Activated T-helper 2 cell treated with anti-CD3 and anti-CD28 coated beads, Interferon-gamma antibody, Interleukin-2, Interleukin-4, amounts not matched to agents 10 μg/mL and 5 μg/mL and 100 μg/mL, durations not matched to agents 14 hours and 24 hours and 36 hours (primary cell): ENCODE measurements at regions not wholly inside any gene's neighbourhood (a gene's known extent, or its start where the extent isn't known, plus 50 kb on each side); places are given as distances from the start of the nearest gene placed in this dataset.
A peak's percentile ranks its signal among the peaks of the same experiment; 100 is the strongest.
"Not testable (repeated sequence)": the region's sequence is repeated elsewhere in the genome, so short reads cannot be mapped to it uniquely, and the experiment has no call there.

Experiments used
- DNase-seq: peaks from one replicate; pipeline ENCODE4 v3.0.0; 2021; ENCODE audit warnings: low spot score
- H3K27ac Mint-ChIP-seq: one replicate; pipeline ENCODE4 v1.8.0; 2021; ENCODE audit warnings: mixed read lengths
- H3K27me3 Mint-ChIP-seq: one replicate; pipeline ENCODE4 v1.8.0; 2021; ENCODE audit warnings: low read depth, mixed read lengths
- H3K36me3 Mint-ChIP-seq: one replicate; pipeline ENCODE4 v1.8.0; 2021; ENCODE audit warnings: low read depth, mixed read lengths
- H3K4me1 Mint-ChIP-seq: one replicate; pipeline ENCODE4 v1.8.0; 2021; ENCODE audit warnings: low read depth, mixed read lengths
- H3K4me3 Mint-ChIP-seq: one replicate; pipeline ENCODE4 v1.8.0; 2021; ENCODE audit warnings: low read depth, mild to moderate bottlenecking, moderate library complexity, mixed read lengths
- H3K9me3 Mint-ChIP-seq: one replicate; pipeline ENCODE4 v1.8.0; 2021; ENCODE audit warnings: mixed read lengths
- intact Hi-C: fragments of 100-400 bp; cut with micrococcal nuclease; formaldehyde crosslinking; loops from one replicate; pipeline ENCODE4 v1.15.1; 2023

GRCh38 chr12:89194683-89195082 lies 157.6 kb downstream of the DUSP6 start:
- intact Hi-C loops = no loop called here
- H3K36me3 Mint-ChIP-seq = peaks cover 19% of the 10 kb centered on the region
- DNase-seq = no peak
- H3K9me3 Mint-ChIP-seq = peaks cover 29% of the 10 kb centered on the region
- H3K27me3 Mint-ChIP-seq = no peaks in the 10 kb centered on the region
- peaks cover 7% of the 10 kb centered on the region for H3K4me1 Mint-ChIP-seq
- H3K4me3 Mint-ChIP-seq = no peak overlapping the region
- H3K27ac Mint-ChIP-seq = no peak overlapping the region

GRCh38 chr12:89192429-89192828 lies 159.9 kb downstream of the DUSP6 start:
- Mint-ChIP-seq H3K27ac (no peak overlapping the region), H3K36me3 (peaks cover 36% of the 10 kb centered on the region), H3K4me3 (no peak overlapping the region), H3K4me1 (peaks cover 1% of the 10 kb centered on the region), H3K27me3 (no peaks in the 10 kb centered on the region), H3K9me3 (peaks cover 43% of the 10 kb centered on the region)
- intact Hi-C loops = no loop called here
- DNase-seq = no peak

GRCh38 chr12:89191597-89191996 lies 160.7 kb downstream of the DUSP6 start:
- Mint-ChIP-seq H3K9me3 (peaks cover 43% of the 10 kb centered on the region), H3K36me3 (peaks cover 40% of the 10 kb centered on the region)
- intact Hi-C loops, H3K27me3 Mint-ChIP-seq, DNase-seq, H3K27ac Mint-ChIP-seq, H3K4me1 Mint-ChIP-seq, H3K4me3 Mint-ChIP-seq: not testable (repeated sequence)

- Mint-ChIP-seq H3K36me3 (peaks cover 53% of the 10 kb centered on the region), H3K27ac (no peak overlapping the region), H3K9me3 (peaks cover 49% of the 10 kb centered on the region), H3K4me1 (peaks cover 22% of the 10 kb centered on the region), H3K4me3 (no peak overlapping the region), H3K27me3 (no peaks in the 10 kb centered on the region)
- DNase-seq = no peak
- intact Hi-C loops = no loop called here
These were observed 162.9 kb downstream of the DUSP6 start for GRCh38 chr12:89189448-89189847.

- H3K9me3 Mint-ChIP-seq = peaks cover 55% of the 10 kb centered on the region
- no peaks in the 10 kb centered on the region for H3K27me3 Mint-ChIP-seq
- no peak overlapping the region for H3K27ac Mint-ChIP-seq
- DNase-seq = no peak
- H3K4me3 Mint-ChIP-seq = no peak overlapping the region
- peaks cover 34% of the 10 kb centered on the region for H3K4me1 Mint-ChIP-seq
- peaks cover 64% of the 10 kb centered on the region for H3K36me3 Mint-ChIP-seq
- intact Hi-C loops = no loop called here
These were observed 164.8 kb downstream of the DUSP6 start for GRCh38 chr12:89187507-89187906.

GRCh38 chr12:89185889-89186288 lies 166.4 kb downstream of the DUSP6 start:
- Mint-ChIP-seq H3K36me3 (peaks cover 57% of the 10 kb centered on the region), H3K9me3 (peaks cover 45% of the 10 kb centered on the region), H3K4me1 (peaks cover 47% of the 10 kb centered on the region), H3K4me3 (no peak overlapping the region), H3K27me3 (no peaks in the 10 kb centered on the region), H3K27ac (peak overlapping the region; percentile 43)
- intact Hi-C loops = no loop called here
- DNase-seq = no peak

- no peak for DNase-seq
- Mint-ChIP-seq H3K9me3 (peaks cover 37% of the 10 kb centered on the region), H3K4me3 (no peak overlapping the region), H3K27ac (no peak overlapping the region), H3K4me1 (peaks cover 54% of the 10 kb centered on the region), H3K27me3 (no peaks in the 10 kb centered on the region), H3K36me3 (peaks cover 51% of the 10 kb centered on the region)
- intact Hi-C loops = no loop called here
These were observed 167.1 kb downstream of the DUSP6 start for GRCh38 chr12:89185181-89185580.

- no peaks in the 10 kb centered on the region for H3K27me3 Mint-ChIP-seq
- peaks cover 28% of the 10 kb centered on the region for H3K9me3 Mint-ChIP-seq
- peaks cover 62% of the 10 kb centered on the region for H3K4me1 Mint-ChIP-seq
- H3K27ac Mint-ChIP-seq = peak overlapping the region; percentile 29
- no peak for DNase-seq
- peaks cover 43% of the 10 kb centered on the region for H3K36me3 Mint-ChIP-seq
- intact Hi-C loops = no loop called here
- no peak overlapping the region for H3K4me3 Mint-ChIP-seq
These were observed 168.3 kb downstream of the DUSP6 start for GRCh38 chr12:89183985-89184435.

- peak overlapping the region; percentile 54 for H3K4me3 Mint-ChIP-seq
- peak overlapping the region; percentile 86 for H3K27ac Mint-ChIP-seq
- intact Hi-C loops = loop anchor here (1.0 to 2.0 kb wide), 7 partner anchors 19 to 883 kb away; partner anchors contain the start of gene DUSP6
- H3K4me1 Mint-ChIP-seq = peaks cover 81% of the 10 kb centered on the region
- no peak for DNase-seq
- no peaks in the 10 kb centered on the region for H3K27me3 Mint-ChIP-seq
- H3K9me3 Mint-ChIP-seq = peaks cover 11% of the 10 kb centered on the region
- H3K36me3 Mint-ChIP-seq = peaks cover 41% of the 10 kb centered on the region
These were observed 170.9 kb downstream of the DUSP6 start for GRCh38 chr12:89181271-89181920.

- intact Hi-C loops = loop anchor here (1.0 to 2.0 kb wide), 2 partner anchors 210 to 882 kb away; no protein-coding TSS in a partner anchor
- Mint-ChIP-seq H3K4me1 (peaks cover 72% of the 10 kb centered on the region), H3K36me3 (peaks cover 39% of the 10 kb centered on the region), H3K27ac (peak overlapping the region; percentile 86), H3K4me3 (peak overlapping the region; percentile 50), H3K9me3 (peaks cover 7% of the 10 kb centered on the region), H3K27me3 (no peaks in the 10 kb centered on the region)
- DNase-seq = no peak
These were observed 171.8 kb downstream of the DUSP6 start for GRCh38 chr12:89180496-89180895.

- Mint-ChIP-seq H3K4me1 (peaks cover 71% of the 10 kb centered on the region), H3K4me3 (peak overlapping the region; percentile 50), H3K36me3 (peaks cover 43% of the 10 kb centered on the region)
These were observed 172.3 kb downstream of the DUSP6 start for GRCh38 chr12:89179983-89180382.

GRCh38 chr12:89179245-89179644 lies 173.1 kb downstream of the DUSP6 start:
- peaks cover 9% of the 10 kb centered on the region for H3K9me3 Mint-ChIP-seq
- H3K27ac Mint-ChIP-seq = peak overlapping the region; percentile 56
- intact Hi-C loops = loop anchor here (1.0 to 10.0 kb wide), 2 partner anchors 41 to 686 kb away; no protein-coding TSS in a partner anchor
- no peak for DNase-seq
- no peak overlapping the region for H3K4me3 Mint-ChIP-seq
- H3K4me1 Mint-ChIP-seq = peaks cover 68% of the 10 kb centered on the region
- H3K36me3 Mint-ChIP-seq = peaks cover 42% of the 10 kb centered on the region
- H3K27me3 Mint-ChIP-seq = no peaks in the 10 kb centered on the region

More at GRCh38 chr12:89179983-89180382, 172.3 kb downstream of the DUSP6 start:
- Mint-ChIP-seq H3K27ac (peak overlapping the region; percentile 86), H3K9me3 (peaks cover 7% of the 10 kb centered on the region), H3K27me3 (no peaks in the 10 kb centered on the region)
- no peak for DNase-seq
- intact Hi-C loops = loop anchor here (1.0 to 10.0 kb wide), 4 partner anchors 42 to 881 kb away; no protein-coding TSS in a partner anchor

GRCh38 chr12:89177802-89178395 lies 174.4 kb downstream of the DUSP6 start:
- Mint-ChIP-seq H3K4me1 (peaks cover 66% of the 10 kb centered on the region), H3K27me3 (no peaks in the 10 kb centered on the region), H3K27ac (peak overlapping the region; percentile 79), H3K36me3 (peaks cover 40% of the 10 kb centered on the region), H3K9me3 (peaks cover 8% of the 10 kb centered on the region), H3K4me3 (no peak overlapping the region)
- intact Hi-C loops = loop anchor here (10.0 kb wide), 1 partner anchor 687 kb away; no protein-coding TSS in a partner anchor
- no peak for DNase-seq
